ENCODE measurements at regions not wholly inside any gene's neighbourhood (a gene's known extent, or its start where the extent isn't known, plus 50 kb on each side); places are given as distances from the start of the nearest gene placed in this dataset.

DNA sequence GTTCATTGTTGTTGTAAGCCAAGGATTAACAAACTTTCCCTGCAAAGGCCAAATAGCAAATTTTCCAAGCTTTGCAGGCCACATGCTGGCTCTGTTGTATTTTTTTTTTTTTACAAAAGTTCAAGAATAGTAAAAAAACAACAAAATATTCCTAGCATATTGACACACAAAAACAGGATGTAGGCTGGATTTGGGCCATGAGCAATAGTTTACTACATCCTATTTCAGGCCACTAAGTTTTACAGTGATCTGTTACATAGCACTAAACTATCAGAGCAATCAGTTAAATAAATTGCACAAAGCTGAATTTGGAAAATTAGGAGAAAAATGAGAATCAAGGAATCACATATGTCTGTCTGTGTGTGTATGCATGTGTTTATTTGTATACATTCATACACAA is 491.8 kb upstream of the GHITM start:
- TF ChIP-seq, protein P1, sequence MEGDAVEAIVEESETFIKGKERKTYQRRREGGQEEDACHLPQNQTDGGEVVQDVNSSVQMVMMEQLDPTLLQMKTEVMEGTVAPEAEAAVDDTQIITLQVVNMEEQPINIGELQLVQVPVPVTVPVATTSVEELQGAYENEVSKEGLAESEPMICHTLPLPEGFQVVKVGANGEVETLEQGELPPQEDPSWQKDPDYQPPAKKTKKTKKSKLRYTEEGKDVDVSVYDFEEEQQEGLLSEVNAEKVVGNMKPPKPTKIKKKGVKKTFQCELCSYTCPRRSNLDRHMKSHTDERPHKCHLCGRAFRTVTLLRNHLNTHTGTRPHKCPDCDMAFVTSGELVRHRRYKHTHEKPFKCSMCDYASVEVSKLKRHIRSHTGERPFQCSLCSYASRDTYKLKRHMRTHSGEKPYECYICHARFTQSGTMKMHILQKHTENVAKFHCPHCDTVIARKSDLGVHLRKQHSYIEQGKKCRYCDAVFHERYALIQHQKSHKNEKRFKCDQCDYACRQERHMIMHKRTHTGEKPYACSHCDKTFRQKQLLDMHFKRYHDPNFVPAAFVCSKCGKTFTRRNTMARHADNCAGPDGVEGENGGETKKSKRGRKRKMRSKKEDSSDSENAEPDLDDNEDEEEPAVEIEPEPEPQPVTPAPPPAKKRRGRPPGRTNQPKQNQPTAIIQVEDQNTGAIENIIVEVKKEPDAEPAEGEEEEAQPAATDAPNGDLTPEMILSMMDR (IDR thresholded peaks at IDR 0.05; ENCODE audit: low read length): no peak
- no peak for TF ChIP-seq EZH2 (IDR thresholded peaks at IDR 0.05; ENCODE audit: borderline replicate concordance, low read length)
- Histone ChIP-seq H3K4me1 (ENCODE audit: insufficient read depth, low read length, severe bottlenecking) (no peaks in the 10 kb centered on the region), H3K36me3 (ENCODE audit: insufficient read depth, low read length) (no peaks in the 10 kb centered on the region), H4K20me1 (ENCODE audit: insufficient read depth, low read length) (no peaks in the 10 kb centered on the region), H3K4me3 (ENCODE audit: low read depth, low read length, poor library complexity, severe bottlenecking) (no peak overlapping the region), H3K27ac (ENCODE audit: low read depth, low read length, poor library complexity, severe bottlenecking) (no peak overlapping the region), H2AFZ (ENCODE audit: low read length) (no peak overlapping the region), H3K9me2 (ENCODE audit: low read depth, low read length) (no peaks in the 10 kb centered on the region), H3K9me3 (ENCODE audit: low read length) (no peaks in the 10 kb centered on the region), H3K79me2 (ENCODE audit: insufficient read depth, low read length) (no peaks in the 10 kb centered on the region), H3K4me2 (ENCODE audit: low read length) (no peak overlapping the region), H3F3A (ENCODE audit: insufficient read depth, low read length) (no peaks in the 10 kb centered on the region), H3K27me3 (ENCODE audit: insufficient read depth, low read length) (no peaks in the 10 kb centered on the region), H3K9ac (ENCODE audit: low read length) (no peak overlapping the region)

DNA sequence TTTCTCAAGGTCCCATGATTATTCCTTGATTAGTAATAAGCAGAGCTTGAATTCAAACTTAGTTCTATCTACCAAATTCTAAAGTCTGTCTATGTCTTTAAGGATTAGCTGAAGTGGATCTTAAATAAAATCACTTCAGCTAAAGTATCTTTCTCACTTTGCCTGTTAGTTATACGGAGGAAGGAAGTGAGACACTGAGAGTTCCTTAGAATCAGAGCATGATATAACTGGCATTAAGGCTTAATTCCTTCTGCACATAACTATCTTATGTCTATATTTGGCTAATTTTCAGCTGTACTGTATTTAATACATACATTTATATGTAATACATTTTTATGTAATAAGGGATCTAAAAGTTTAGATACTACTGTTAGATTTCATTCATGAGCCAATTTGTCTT is 491.1 kb upstream of the GHITM start:
- Histone ChIP-seq H3K79me2 (ENCODE audit: insufficient read depth, low read length) (no peaks in the 10 kb centered on the region), H4K20me1 (ENCODE audit: insufficient read depth, low read length) (no peaks in the 10 kb centered on the region), H3K9ac (ENCODE audit: low read length) (no peak overlapping the region), H3K27ac (ENCODE audit: low read depth, low read length, poor library complexity, severe bottlenecking) (no peak overlapping the region), H3K4me2 (ENCODE audit: low read length) (no peak overlapping the region), H3F3A (ENCODE audit: insufficient read depth, low read length) (no peaks in the 10 kb centered on the region), H2AFZ (ENCODE audit: low read length) (no peak overlapping the region), H3K36me3 (ENCODE audit: insufficient read depth, low read length) (no peaks in the 10 kb centered on the region), H3K4me1 (ENCODE audit: insufficient read depth, low read length, severe bottlenecking) (no peaks in the 10 kb centered on the region), H3K4me3 (ENCODE audit: low read depth, low read length, poor library complexity, severe bottlenecking) (no peak overlapping the region), H3K9me3 (ENCODE audit: low read length) (no peaks in the 10 kb centered on the region), H3K9me2 (ENCODE audit: low read depth, low read length) (no peaks in the 10 kb centered on the region), H3K27me3 (ENCODE audit: insufficient read depth, low read length) (no peaks in the 10 kb centered on the region)
- TF ChIP-seq, protein P1 (IDR thresholded peaks at IDR 0.05; ENCODE audit: low read length): no peak
- no peak for TF ChIP-seq EZH2 (IDR thresholded peaks at IDR 0.05; ENCODE audit: borderline replicate concordance, low read length)

DNA sequence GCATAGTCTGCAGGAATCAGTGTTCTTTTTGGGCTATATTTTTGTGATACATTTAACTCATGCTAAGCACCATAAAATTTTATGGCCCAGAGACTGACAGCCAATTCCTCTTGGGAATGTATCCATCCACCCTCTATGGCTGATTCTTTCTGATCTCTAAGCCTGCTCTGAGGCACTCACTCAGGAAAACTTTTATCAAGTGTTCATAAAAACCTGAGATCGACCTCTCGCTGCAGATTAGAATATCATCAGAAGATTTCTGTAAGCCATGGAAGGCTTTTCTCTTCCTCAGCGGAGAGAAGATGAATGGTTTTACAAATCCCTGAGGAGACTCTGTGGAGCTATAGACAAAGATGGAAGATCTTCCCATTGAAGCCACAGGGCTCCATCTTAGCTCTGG is 489.8 kb upstream of the GHITM start:
- H3K9me3 ChIP-seq (ENCODE audit: low read length): no peaks in the 10 kb centered on the region
- no peaks in the 10 kb centered on the region for H3K27me3 ChIP-seq (ENCODE audit: insufficient read depth, low read length)
- no peaks in the 10 kb centered on the region for H3K9me2 ChIP-seq (ENCODE audit: low read depth, low read length)
- H3K36me3 ChIP-seq (ENCODE audit: insufficient read depth, low read length): no peaks in the 10 kb centered on the region
- no peak overlapping the region for H2AFZ ChIP-seq (ENCODE audit: low read length)
- no peaks in the 10 kb centered on the region for H4K20me1 ChIP-seq (ENCODE audit: insufficient read depth, low read length)
- no peaks in the 10 kb centered on the region for H3F3A ChIP-seq (ENCODE audit: insufficient read depth, low read length)
- no peaks in the 10 kb centered on the region for H3K79me2 ChIP-seq (ENCODE audit: insufficient read depth, low read length)
- H3K4me3 ChIP-seq (ENCODE audit: low read depth, low read length, poor library complexity, severe bottlenecking): no peak overlapping the region
- no peaks in the 10 kb centered on the region for H3K4me1 ChIP-seq (ENCODE audit: insufficient read depth, low read length, severe bottlenecking)
- no peak overlapping the region for H3K9ac ChIP-seq (ENCODE audit: low read length)
- TF ChIP-seq, protein P1 (IDR thresholded peaks at IDR 0.05; ENCODE audit: low read length): no peak
- no peak for TF ChIP-seq EZH2 (IDR thresholded peaks at IDR 0.05; ENCODE audit: borderline replicate concordance, low read length)
- H3K4me2 ChIP-seq (ENCODE audit: low read length): no peak overlapping the region
- no peak overlapping the region for H3K27ac ChIP-seq (ENCODE audit: low read depth, low read length, poor library complexity, severe bottlenecking)

Measured in OCI-LY1 (cell line).